ENCODE measurements at regions not wholly inside any gene's neighbourhood (a gene's known extent, or its start where the extent isn't known, plus 50 kb on each side); places are given as distances from the start of the nearest gene placed in this dataset.

DNA sequence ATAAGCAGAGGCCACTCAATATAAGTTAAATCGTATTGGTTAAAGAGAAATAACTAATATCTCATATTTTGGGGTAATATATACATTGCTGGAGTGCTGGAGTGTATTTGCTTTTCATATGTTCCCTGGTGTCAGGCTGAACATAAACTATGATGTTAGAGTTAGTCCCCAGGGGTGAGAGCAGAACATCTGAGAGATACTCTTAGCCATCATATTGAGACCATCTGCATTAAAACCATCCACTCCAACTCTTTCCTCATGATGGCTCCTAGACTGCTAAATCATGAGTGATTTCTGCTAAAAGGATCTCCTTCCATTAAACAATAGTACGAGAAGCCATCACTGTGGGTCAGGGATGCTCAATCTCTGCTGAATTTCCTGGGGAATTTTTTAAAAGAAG, 436.2 kb downstream of the DTWD2 start:
- Histone ChIP-seq H3K27me3 (no peaks in the 10 kb centered on the region), H3K4me3 (replicated peaks in 1 of 3) (no peak overlapping the region), H3K27ac (no peak overlapping the region), H3K9me3 (no peaks in the 10 kb centered on the region), H3K4me1 (no peaks in the 10 kb centered on the region), H3K36me3 (no peaks in the 10 kb centered on the region)
- no peak for DNase-seq
- 81 to 90% methylated on average over 2 of the region's 2 CpGs for WGBS, 2 donors
- intact Hi-C loops (cut with DNase I): no loop called here
- no peak for TF ChIP-seq POLR2A (IDR thresholded peaks at IDR 0.05)
- TF ChIP-seq, protein P1, sequence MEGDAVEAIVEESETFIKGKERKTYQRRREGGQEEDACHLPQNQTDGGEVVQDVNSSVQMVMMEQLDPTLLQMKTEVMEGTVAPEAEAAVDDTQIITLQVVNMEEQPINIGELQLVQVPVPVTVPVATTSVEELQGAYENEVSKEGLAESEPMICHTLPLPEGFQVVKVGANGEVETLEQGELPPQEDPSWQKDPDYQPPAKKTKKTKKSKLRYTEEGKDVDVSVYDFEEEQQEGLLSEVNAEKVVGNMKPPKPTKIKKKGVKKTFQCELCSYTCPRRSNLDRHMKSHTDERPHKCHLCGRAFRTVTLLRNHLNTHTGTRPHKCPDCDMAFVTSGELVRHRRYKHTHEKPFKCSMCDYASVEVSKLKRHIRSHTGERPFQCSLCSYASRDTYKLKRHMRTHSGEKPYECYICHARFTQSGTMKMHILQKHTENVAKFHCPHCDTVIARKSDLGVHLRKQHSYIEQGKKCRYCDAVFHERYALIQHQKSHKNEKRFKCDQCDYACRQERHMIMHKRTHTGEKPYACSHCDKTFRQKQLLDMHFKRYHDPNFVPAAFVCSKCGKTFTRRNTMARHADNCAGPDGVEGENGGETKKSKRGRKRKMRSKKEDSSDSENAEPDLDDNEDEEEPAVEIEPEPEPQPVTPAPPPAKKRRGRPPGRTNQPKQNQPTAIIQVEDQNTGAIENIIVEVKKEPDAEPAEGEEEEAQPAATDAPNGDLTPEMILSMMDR (IDR thresholded peaks at IDR 0.05): no peak

- no peak for TF ChIP-seq POLR2A (IDR thresholded peaks at IDR 0.05)
- TF ChIP-seq, protein P1 (IDR thresholded peaks at IDR 0.05): no peak
- H3K36me3 ChIP-seq: no peaks in the 10 kb centered on the region
- WGBS, 2 donors: 63 to 64% methylated on average over 1 of the region's 1 CpG
- intact Hi-C loops (cut with DNase I): no loop called here
- H3K4me1 ChIP-seq: no peaks in the 10 kb centered on the region
- H3K9me3 ChIP-seq: no peaks in the 10 kb centered on the region
- no peak overlapping the region for H3K27ac ChIP-seq
- H3K27me3 ChIP-seq: no peaks in the 10 kb centered on the region
- no peak for DNase-seq
- H3K4me3 ChIP-seq (replicated peaks in 1 of 3): no peak overlapping the region
These were observed 436.6 kb downstream of the DTWD2 start for GRCh38 chr5:118551716-118552115.

GRCh38 chr5:118551031-118551430, 437.3 kb downstream of the DTWD2 start:
- no peaks in the 10 kb centered on the region for H3K27me3 ChIP-seq
- TF ChIP-seq POLR2A (IDR thresholded peaks at IDR 0.05): no peak
- TF ChIP-seq, protein P1 (IDR thresholded peaks at IDR 0.05): no peak
- no peaks in the 10 kb centered on the region for H3K36me3 ChIP-seq
- intact Hi-C loops (cut with DNase I): no loop called here
- H3K27ac ChIP-seq: no peak overlapping the region
- no peak overlapping the region for H3K4me3 ChIP-seq (replicated peaks in 1 of 3)
- DNase-seq: no peak
- no peaks in the 10 kb centered on the region for H3K9me3 ChIP-seq
- H3K4me1 ChIP-seq: no peaks in the 10 kb centered on the region

DNA sequence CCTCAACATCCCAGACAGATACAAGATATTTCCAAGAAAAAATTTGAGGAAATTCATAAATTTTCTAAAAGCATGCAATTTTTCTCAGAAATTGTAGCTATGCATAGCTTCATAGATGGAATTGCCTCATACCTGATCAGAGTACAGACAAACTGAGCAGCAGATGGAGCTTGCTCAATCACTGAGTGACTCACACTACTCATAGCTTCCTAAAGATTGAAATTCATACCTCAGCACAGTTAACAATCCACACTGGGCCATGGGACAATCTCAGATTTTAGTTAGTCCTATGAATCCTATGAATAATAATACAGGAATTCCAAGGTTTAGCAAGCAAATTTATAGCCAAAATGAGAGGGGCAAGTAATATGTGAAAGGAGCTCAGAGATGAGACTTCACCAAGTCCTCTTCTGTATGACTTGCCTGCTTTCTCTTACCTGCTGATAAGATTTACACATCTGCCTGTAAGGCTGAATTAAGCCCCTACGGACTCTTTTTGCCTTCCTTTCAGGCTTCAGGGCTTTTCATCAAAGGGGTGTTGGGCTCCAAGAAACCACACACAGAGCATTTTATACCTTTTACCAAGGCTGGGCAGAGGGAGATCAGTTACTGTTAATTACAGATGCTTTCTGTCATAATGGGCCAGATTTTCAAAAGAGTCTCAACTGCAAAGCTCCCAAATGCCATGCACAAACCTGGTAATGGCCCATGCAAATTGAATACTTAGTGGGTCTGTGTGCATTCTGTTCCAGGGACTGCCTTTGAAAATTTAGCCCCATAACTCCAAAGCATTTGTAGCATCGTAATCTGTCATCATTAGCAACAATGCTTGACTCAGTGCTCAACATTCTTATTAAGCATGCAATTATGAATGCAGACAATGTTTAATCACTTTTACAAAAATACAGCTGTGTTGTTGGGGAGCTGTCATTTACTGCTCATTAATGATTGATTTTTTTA, 439.3 kb downstream of the DTWD2 start:
- Histone ChIP-seq H3K4me1 (no peaks in the 10 kb centered on the region), H3K9me3 (no peaks in the 10 kb centered on the region), H3K36me3 (no peaks in the 10 kb centered on the region), H3K27me3 (no peaks in the 10 kb centered on the region), H3K27ac (no peak overlapping the region), H3K4me3 (replicated peaks in 1 of 3) (no peak overlapping the region)
- no peak for DNase-seq
- no peak for TF ChIP-seq POLR2A (IDR thresholded peaks at IDR 0.05)
- TF ChIP-seq, protein P1 (IDR thresholded peaks at IDR 0.05): no peak
- intact Hi-C loops (cut with DNase I): no loop called here
- 86 to 94% methylated on average over 2 of the region's 2 CpGs for WGBS, 2 donors

GRCh38 chr5:118545470-118545869, 442.9 kb downstream of the DTWD2 start:
- no peak for DNase-seq
- H3K9me3 ChIP-seq: no peaks in the 10 kb centered on the region
- no peak overlapping the region for H3K27ac ChIP-seq
- no peak overlapping the region for H3K4me3 ChIP-seq (replicated peaks in 1 of 3)
- H3K27me3 ChIP-seq: no peaks in the 10 kb centered on the region
- H3K36me3 ChIP-seq: no peaks in the 10 kb centered on the region
- H3K4me1 ChIP-seq: no peaks in the 10 kb centered on the region
- 90 to 100% methylated on average over 1 of the region's 1 CpG for WGBS, 2 donors
- no peak for TF ChIP-seq POLR2A (IDR thresholded peaks at IDR 0.05)
- TF ChIP-seq, protein P1 (IDR thresholded peaks at IDR 0.05): no peak
- intact Hi-C loops (cut with DNase I): no loop called here

Data from thyroid gland (tissue), 4 donors.